ENCODE measurements at regions not wholly inside any gene's neighbourhood (a gene's known extent, or its start where the extent isn't known, plus 50 kb on each side); places are given as distances from the start of the nearest gene placed in this dataset.
"Not testable (repeated sequence)": the region's sequence is repeated elsewhere in the genome, so short reads cannot be mapped to it uniquely, and the experiment has no call there.

DNA sequence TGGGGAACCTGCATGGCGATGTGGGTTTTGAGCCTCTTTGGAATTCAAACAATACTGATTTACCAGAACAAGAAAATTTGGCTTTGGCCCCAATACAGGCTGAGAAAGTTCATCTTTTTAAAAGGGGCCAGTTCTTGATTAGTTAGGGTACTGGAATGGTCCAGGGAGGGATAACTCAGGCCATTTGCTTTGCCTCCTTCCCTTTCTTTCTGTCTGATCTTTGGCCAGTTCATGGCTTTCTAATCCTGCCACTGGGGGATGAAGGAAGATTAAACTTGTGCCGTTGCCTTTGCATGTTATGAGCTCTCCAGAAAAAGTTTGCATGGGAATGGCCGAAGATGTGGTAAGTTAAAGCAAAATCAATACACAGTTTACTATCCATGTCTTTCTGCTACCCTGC is 78.4 kb downstream of the ADAMTS15 start:
- no peak for DNase-seq (ENCODE audit: low read depth)

DNA sequence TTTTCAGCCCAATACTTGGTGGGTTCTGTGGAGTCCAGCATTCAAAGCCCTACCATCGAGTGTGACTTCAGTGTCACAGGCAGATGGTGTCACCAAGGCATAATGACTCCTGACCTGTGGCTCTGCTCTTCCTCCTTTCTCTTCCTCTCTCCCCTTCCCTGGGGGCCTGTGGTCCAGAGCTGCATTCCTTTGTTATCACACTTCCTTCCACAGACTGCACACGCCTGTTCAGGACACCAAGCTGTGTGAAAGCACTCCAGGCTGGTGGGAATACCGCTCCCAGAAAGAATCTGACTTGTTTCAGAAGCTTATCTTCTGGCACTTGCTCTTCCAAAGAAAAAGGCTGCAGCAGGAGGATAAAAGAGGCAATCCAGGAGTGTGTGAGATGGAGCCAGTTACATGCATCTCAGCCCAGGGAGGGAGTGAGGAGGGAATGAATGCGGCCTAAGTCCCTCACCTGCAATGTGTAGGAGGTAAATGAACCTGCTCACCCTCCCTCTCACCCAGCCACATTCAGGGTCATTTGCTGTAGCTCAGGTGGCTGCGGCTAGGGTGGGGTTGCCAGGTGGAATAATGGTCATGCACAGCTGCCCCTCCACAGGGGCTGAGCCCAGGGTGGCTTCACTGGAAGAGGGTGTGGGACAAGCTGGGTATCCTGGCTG is 79.3 kb downstream of the ADAMTS15 start:
- DNase-seq (ENCODE audit: low read depth), result no peak

DNA sequence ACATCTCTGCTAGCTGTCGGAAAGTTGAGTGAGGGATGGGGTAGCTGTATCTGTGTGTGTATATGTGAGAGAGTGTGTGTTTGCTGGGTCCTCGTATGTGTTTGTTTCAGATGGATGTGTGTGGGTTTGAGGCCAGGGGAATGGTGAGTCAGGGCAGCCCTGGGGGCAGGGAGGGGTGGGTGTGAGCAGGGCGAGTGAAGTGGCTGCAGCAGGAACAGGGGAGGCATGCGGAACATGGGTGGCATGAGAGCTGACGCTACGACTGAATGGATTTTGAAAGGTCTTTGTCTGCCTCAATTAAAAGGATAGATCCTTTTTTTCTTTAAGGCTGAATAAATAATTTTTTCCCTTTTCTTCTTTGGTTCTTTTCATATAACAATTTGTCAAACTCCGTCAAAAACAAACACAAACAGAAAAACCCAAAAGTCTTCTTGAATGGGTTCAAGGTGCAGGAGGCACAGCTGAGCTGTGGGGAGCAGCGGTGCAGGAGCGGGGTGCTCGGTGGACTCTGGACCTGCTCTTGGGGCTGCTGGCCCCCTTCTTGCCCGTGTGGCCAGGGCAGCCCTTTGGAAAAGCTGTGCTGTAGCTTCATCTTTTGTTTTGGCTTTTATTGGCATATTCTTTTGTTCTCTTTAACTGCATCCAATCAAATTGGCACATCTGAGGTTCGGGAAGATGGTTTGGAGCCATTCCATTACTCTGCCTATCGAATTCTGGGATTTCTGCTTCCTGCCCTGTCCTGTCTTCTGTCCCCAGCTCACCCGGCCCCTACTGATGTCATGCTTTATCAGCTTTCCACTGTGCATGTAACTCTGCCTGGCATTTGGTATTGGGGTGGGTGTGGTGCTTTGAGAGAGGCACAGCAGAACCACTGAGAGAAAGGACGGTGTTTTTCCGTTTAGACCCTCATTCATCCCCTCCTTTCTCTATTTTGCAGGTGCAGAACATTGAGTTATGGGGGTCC is 80.1 kb downstream of the ADAMTS15 start:
- DNase-seq (ENCODE audit: low read depth), result no peak

DNA sequence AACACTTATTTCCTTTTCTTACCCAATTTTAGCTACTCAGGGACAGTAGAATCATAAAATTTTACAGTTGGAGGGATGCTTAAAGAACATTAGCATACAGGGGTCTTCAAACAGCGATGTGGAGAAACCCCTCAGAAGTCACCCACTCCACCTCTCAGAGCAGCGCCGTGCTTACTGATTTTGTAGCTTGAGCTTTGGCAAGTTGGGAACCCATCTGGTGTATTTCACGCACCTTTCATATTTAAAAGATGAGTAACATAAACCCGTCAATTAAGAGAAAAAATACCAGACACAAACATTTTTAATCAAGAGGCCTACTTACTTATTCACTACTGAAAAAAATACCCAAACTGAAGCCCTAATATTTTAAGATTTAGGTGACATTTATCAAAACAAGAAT is 80.9 kb downstream of the ADAMTS15 start:
- no peak for DNase-seq (ENCODE audit: low read depth)

DNA sequence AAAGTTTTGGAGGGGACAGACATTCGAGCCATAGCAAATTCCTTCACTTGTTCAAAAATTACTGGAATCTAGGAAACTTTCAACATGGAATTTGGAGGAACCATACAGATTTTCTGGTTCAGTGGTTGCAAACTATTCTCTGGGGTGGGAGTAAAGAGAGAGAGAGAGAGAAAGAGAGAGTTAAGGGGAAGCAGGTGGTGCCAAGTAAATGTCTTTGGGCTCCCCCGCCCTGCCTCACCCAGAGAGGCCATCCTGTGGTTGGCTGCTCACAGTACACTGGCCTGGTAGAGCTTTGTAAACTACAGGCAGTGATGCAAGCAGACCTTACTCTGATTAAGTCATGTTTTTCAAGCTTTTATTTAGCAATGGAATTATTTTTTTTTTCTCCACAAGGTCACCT is 82.6 kb downstream of the ADAMTS15 start:
- no peak for DNase-seq (ENCODE audit: low read depth)

DNA sequence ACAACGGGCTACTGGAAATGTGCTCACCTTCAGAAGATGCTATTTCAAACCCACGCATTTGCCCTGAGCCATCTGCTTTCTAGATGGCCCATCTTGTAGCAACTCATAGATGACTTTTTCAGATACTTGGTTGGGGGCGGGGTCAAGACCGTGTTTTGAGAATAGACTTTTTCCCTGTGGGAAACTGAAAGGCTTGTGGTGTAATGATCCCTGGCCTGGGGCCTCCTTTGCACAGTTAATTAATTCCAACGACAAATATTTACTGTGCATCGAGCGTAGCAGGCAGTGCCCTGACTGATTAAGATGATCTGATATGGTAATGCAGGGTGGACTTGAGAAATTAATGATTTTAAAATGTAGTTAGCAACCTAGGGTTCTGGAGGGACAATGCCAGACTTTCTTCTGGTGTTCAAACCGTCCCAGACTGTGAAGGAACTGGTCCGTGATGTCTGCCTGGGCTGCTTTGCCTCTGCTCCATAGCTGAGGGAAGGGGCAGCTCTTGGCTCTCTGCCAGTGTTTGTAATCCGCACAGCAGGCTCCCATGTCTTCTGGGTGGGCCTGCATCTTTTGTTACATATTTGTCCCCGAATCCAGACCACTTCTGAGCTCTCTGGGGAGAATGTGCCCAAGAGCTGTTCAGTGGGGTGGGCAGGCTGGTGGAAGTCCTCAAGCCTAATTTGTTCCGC is 84.8 kb downstream of the ADAMTS15 start:
- DNase-seq (ENCODE audit: low read depth), result no peak

DNA sequence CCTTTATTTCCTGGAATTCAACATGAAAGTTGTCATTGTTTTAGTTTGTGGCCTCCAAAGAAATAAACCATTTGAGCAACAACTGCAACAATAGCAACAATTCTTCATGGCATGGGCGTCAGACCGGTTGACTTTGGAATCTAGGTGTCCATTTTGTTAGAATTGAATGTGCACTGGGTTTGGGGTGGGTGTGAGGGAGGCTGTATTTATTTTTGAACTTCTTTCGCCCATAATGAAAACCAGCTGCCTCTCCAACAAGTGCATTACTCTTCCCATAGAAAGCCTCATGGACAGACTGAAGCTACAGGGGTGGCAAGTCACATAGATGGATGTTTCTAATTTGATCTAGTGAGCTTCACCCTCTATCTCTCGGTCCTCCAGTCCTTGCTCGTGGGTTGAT is 85.4 kb downstream of the ADAMTS15 start:
- no peak for DNase-seq (ENCODE audit: low read depth)

DNA sequence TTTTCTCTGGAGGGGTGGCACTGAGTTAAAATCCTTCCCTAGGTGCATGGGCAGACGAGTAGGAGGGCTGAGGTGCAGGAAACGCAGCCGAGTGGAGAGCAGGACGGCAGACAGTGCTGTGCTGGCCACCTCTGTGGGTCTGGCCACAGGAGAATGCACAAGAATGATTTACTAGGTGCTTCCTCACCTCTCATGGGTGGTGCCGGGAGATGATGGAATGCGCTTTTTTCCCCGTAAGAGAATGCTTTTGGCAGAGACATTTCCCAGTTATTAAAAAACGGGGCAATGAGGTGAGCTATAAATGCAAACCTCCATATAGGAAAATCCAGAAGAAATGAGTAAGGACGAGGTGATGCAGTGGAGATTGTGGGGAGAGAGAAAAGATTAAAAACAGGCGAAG is 86.1 kb downstream of the ADAMTS15 start:
- no peak for DNase-seq (ENCODE audit: low read depth)

DNA sequence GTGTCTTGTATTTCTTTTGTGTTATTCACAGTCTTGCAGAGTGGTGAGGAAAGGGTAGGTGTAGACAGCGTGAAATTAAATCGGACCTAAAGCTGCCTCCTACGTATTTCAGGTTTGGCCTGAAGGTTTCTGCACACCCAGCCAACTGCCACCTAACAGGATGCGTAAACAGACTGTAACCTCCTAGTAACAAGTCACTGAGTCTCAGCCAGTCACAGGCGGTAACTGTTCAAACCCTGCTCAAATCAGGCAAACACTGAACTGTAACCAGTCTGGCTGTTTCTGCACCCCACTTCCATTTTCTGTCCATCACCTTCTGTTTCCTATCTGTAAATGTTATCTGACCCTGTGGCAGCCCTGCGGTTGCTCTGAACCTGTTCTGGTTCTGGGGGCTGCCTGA is 87.1 kb downstream of the ADAMTS15 start:
- DNase-seq (ENCODE audit: low read depth), result no peak

DNA sequence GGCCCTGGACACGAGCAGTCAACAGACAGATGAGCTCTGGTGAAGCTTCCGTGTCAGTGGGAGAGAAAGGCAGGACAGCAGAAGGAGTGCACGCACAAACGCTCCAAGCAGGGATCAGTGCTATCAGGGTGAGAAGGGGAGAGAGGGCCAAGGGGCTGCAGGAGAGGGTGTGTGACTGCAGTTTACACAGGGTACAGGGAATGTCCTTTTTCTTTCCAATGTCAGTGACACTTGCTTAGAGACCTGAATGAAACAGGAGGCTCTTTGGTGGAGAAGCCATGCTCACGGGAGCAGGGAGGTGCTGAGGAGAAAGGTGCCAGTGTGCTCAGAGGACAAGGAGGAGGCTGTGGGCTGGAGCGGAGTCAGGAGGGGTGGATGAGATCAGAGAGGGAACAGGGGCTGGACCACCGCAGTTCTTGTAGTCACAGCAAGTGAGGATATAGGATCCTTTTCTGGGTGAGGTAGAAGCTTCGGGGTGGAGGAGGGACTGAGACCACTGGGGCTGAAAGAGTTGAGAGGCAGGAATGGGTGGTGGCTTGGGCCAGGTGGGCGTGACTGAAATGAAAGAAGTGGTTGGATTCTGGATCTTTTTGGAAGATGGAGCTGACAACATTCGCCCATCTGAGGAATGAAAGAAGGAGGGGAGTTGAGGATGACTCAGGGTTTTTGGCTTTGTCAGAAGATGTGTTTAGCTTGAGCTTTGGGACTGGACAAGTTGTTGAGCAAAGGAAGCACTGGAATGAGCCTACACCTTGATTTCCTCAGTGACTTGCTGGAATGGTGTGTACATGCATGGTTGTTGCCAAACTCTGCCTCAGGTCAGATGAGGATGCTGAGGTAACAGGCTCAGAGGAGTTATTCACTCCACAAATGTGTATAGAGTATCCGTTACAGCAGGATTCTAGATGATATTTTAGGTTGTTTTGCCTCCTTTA is 87.9 kb downstream of the ADAMTS15 start:
- DNase-seq (ENCODE audit: low read depth), result no peak

DNA sequence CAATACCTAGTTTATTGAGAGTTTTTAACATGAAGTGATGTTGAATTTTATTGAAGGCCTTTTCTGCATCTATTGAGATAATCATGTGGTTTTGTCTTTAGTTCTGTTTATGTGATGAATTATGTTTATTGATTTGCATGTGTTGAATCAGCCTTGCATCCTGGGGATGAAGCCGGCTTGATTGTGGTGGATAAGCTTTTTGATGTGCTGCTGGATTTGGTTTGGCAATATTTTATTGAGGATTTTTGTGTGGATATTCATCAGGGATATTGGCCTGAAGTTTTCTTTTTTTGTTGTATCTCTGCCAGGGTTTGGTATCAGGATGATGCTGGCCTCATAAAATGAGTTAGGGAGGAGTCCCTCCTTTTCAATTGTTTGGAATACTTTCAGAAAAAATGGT is 91.2 kb downstream of the ADAMTS15 start:
- not testable (repeated sequence) for DNase-seq (ENCODE audit: low read depth)

DNA sequence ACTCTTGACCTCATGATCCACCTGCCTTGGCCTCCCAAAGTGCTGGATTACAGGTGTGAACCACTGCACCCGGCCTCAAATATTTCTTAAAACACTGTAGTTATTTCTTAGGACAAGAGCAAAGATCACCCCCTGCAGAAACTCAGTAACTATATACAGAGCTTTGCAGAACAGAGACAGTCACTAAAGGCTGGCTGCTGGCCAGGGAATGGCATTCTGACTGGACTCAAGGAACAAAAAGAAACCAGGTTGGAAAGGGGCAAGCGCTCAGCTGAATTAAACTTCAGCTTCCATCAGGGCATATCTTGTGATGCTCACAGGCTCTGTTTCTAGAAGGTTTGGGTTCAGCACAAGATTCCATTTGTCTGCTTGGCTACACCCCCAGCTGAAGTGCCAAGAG is 95.8 kb downstream of the ADAMTS15 start:
- no peak for DNase-seq (ENCODE audit: low read depth)

DNA sequence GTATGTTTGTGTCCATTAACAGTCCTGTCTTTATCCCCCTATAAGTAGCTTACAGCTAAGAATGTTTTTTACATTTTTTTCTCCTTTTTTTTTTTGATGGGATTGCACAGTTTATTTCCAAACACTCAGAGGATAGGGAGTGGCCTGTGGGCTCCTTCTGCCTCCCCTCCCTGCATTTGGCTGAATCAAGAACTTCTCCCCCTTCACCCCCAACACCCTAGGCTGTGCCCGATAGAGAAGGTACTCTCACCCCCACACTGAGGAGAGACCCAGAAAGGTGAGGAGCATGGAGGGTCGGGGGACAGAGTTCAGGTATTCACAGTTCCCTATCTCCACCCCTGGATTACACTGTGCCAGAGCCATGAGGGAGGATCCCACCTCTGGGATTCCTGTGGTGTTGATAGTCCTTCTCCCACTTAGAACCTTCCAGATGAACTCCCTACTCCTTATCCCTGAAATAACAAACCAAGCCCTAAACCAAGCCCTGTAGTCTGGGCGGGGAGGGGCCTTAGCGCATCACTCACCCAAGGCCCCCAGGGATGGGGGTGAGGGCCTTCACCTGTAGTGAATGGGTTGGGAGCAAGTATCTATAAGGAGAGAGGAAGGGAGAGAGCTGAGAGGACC is 97.1 kb downstream of the ADAMTS15 start:
- DNase-seq (ENCODE audit: low read depth), result no peak

DNA sequence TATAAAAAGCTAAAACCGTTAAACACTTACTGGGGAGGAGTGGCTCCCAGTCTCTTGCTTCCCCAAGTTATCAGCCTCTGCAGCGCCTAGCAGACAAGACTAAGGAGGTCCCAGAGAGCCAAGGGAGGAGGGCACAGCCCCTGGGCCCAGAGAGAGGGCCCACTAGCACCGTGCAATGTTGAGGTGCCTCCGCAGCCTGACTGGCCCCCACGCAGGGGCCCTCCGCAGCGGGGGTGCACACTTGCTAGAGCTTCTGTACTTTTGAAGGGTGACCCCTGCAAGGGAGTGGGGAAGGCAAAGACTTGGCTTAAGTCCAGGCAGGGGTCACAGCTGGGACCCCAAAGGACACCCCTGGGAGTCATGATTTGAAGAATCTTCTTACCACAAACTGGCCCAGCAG is 98.0 kb downstream of the ADAMTS15 start:
- DNase-seq (ENCODE audit: low read depth), result no peak

DNA sequence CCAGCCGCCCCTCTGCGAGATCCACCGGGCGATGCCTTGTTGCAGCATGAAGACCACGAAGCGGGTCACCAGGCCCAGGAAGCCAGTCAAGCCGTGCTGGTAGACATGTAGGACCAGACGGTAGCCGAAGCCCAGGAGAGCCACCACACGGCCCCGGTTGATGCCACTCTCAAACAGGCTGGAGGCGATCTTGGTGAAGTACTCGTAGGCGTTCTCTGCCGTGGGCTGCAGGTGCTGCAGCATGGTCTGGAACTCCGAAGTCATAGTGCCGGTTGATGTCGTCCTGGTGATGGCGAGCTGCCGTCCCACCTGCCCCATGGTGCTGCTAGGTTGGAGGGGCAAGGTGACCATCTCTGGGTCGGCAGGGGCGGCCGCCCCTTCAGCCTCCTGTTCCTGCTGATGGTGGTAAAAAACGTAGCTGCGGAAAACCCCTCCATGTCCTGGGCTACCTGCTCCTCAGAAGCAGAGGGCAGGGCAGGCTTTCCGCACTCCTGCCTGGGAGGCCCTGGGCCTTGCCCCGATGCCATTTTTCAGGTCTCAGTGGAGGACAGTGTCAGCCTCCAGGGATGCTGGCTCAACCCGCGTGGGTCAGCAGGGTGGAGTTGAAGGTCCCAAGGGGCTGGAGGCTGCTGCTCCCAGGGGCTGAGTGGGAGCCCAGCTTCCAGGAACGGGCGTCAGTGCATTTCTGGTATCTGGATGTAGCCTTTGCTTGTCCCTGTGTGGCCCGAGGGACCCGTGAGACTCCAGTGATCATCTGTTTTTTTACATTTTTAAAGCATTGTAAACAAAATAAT is 98.7 kb downstream of the ADAMTS15 start:
- DNase-seq (ENCODE audit: low read depth), result no peak

DNA sequence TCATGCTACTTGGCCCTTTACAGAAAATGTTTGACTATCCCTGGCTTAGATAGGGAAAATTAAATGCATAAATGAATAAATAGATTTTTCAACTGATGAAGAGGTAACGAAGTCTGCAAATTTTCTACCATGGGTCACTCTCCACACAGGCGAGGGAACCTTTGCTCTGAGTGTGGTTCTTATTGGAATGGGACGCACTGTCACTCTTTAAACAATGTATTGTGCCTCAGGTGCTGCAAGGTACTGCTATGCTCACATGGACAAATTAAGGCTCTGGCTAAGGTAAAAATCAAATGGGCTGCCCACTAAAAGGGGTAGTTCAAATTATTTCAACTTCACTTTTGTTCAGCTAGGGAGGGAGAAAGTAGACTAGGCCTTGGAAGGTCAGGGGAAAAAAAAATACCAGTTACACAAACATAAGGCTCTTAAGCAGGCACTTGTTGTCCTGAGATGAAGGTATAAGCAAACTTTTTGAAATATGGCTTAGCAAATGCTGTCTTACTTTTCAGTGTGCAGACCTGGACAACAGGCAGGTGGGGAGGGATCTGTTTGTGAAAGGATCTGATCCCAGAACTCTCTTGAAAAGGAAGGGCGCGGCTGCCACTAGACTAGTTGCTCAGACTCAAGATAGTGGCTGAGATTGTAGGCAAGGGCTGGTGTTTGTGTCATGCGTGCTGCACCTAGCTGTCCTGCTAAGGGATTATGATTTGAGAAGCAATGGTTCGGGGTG is 99.5 kb downstream of the ADAMTS15 start:
- DNase-seq (ENCODE audit: low read depth), result no peak

DNA sequence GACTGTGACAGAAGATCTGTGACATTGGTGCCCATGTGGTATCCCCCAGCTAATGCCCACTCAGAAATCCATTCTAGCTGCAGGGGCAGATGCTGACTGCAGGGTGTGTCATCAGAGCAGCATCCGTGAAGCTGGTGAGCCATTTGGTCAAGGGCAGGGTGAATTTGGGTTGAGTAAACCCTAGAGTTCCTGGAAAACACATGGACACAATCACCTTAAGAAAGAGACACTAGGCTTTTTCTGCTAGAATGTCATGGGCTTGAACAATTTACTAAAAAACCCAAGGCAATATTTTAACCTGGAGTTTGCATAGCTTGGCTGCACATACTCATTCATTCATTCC is 100.0 kb downstream of the ADAMTS15 start:
- no peak for DNase-seq (ENCODE audit: low read depth)

DNA sequence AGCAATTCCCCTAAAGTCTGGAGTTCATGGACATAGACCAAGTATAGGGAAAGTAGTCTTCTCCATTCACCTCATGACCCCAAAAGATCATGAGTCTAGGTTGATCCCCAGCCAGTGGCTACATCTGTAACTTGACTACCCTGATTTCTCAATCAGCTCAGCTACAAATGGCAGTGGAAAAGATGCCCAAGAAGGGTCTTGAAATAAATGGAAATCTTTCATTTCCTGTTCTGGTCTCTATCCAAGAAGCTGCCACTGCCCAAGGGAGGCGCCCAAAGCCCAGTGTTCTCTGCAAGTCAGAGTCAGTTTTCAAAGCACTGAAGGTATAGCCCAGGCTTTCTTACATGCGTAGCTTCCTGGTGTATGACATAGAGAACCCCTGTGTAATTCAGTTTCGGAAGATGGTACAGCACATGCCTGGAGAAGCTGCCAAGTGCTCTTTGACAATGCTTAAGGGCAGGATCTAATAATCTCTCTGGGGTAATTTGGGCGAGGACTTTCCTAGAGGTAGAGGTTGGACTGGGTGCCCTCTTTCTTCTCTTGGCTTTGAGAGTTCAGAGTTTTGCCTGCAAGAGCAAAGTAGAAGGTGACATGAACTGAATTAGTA is 101.1 kb downstream of the ADAMTS15 start:
- no peak for DNase-seq (ENCODE audit: low read depth)

DNA sequence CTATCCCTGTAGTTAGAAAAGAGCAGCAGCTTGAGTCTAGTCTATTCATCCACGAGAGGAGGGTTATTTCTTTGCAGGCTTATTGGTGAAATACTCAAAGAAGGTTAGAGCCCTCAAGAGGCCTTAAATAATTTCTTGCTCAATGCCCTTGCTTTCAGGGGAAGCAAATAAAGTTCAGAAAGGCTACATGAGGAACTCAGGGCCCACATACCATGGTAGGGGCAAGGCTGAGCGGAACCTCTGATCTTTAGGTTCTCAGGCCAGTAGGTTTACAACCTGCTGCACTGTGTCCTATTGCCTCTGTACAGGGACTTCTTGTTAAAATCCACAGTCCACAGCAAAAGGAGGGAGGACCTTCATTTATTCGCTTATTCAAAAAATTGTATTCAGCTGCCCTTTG is 101.7 kb downstream of the ADAMTS15 start:
- DNase-seq (ENCODE audit: low read depth), result no peak
